HCT116 (cell line): ENCODE measurements at regions not wholly inside any gene's neighbourhood (a gene's known extent, or its start where the extent isn't known, plus 50 kb on each side); places are given as distances from the start of the nearest gene placed in this dataset.

Source experiments
- ATAC-seq: fragments of 200-7000 bp; cut with Tn5 transposase; 2 replicates; pipeline ENCODE4 v1.9.1; 2020; ENCODE audit warnings: mild to moderate bottlenecking, moderate library complexity
- BruUV-seq: library from RNA; stranded (reverse); fragments of 400-500 nt; replicated peaks from 2 replicates; lab custom pipeline; 2021; lab: Mats Ljungman, UMichigan
- CTCF ChIA-PET: fragments of 300-600 bp; sonication (Branson Sonifier 250); formaldehyde crosslinking; loops from one replicate; lab custom pipeline; 2021; ENCODE audit warnings: antibody characterized with exemption; lab: Charles Lee
- POLR2A ChIA-PET: fragments of 300-600, 350-600 bp; sonication (Branson Sonifier 250); formaldehyde crosslinking; loops from one replicate; lab custom pipeline; 2021; ENCODE audit warnings: antibody characterized with exemption; lab: Charles Lee
- RAD21 ChIA-PET, 2 experiments: fragments of 300-600 bp; sonication (Branson Sonifier 250); formaldehyde crosslinking; loops; one replicate each; lab custom pipeline; 2023; ENCODE audit warnings: low total read pairs in 2 of 2; ENCODE audit not compliant: uncharacterized antibody in 2 of 2, unreplicated experiment in 2 of 2, low non-redundant PET in 1 of 2; lab: Charles Lee
- DNase-seq: peaks from one replicate; pipeline ENCODE4 v3.0.0-alpha.2; 2010; ENCODE audit warnings: low read depth, low spot score
- H2AFZ ChIP-seq: fragments of 200-600 bp; shearing (Covaris generic), sonication (generic); 2 replicates; pipeline ENCODE4 v1.6.1; 2017; ENCODE audit warnings: low read depth, mixed run types, mixed read lengths, antibody characterized with exemption, low read length; ENCODE audit not compliant: poor library complexity, severe bottlenecking
- H3K27ac ChIP-seq: 2 replicates; pipeline ENCODE4 v1.5.1; 2012; ENCODE audit warnings: low read depth, low read length
- H3K27me3 ChIP-seq: fragments of 200-600 bp; sonication (generic); 2 replicates; pipeline ENCODE4 v1.6.1; 2016; ENCODE audit warnings: mixed run types, low read length, mixed read lengths; ENCODE audit not compliant: insufficient read depth
- H3K36me3 ChIP-seq, 2 experiments: fragments of 200-500 bp in 1 of 2; fragments of 200-600 bp in 1 of 2; sonication (Bioruptor generic) in 1 of 2; sonication (generic) in 1 of 2; 2 replicates each; pipeline versions ENCODE4 v1.5.1 to v1.6.1; 2014 to 2016; ENCODE audit warnings: low read length in 2 of 2, inconsistent platforms in 1 of 2, mixed read lengths in 1 of 2, mixed run types in 1 of 2; ENCODE audit not compliant: insufficient read depth in 2 of 2, control insufficient read depth in 1 of 2
- H3K4me1 ChIP-seq, 2 experiments: fragments of 200-600 bp in 1 of 2; sonication (generic) in 1 of 2; 2 replicates each; pipeline versions ENCODE4 v1.5.1 to v1.6.1; 2012 to 2017; ENCODE audit warnings: low read length in 2 of 2, inconsistent platforms in 1 of 2, mild to moderate bottlenecking in 1 of 2, mixed read lengths in 1 of 2, mixed run types in 1 of 2, moderate library complexity in 1 of 2; ENCODE audit not compliant: insufficient read depth in 2 of 2, control insufficient read depth in 1 of 2
- H3K4me2 ChIP-seq: fragments of 200-600 bp; sonication (generic); 2 replicates; pipeline ENCODE4 v1.6.1; 2017; ENCODE audit warnings: mixed run types, low read length, mixed read lengths
- H3K4me3 ChIP-seq, 2 experiments: fragments of 200-600 bp in 1 of 2; sonication (generic) in 1 of 2; replicated peaks in 1 of 2; 2 replicates each; pipeline ENCODE4 v1.5.1; 2011 to 2016; ENCODE audit warnings: low read length in 2 of 2, control low read depth in 1 of 2, low read depth in 1 of 2, mild to moderate bottlenecking in 1 of 2, mixed read lengths in 1 of 2, mixed run types in 1 of 2
- H3K79me2 ChIP-seq: fragments of 200-600 bp; sonication (generic); 2 replicates; pipeline ENCODE4 v1.6.1; 2017; ENCODE audit warnings: mild to moderate bottlenecking, mixed run types, low read length, moderate library complexity, mixed read lengths; ENCODE audit not compliant: insufficient read depth
- H3K9ac ChIP-seq: fragments of 200-600 bp; sonication (generic); 2 replicates; pipeline ENCODE4 v1.6.1; 2016; ENCODE audit warnings: low read length, mixed read lengths
- H3K9me2 ChIP-seq: fragments of 200-600 bp; sonication (generic), shearing (Covaris generic); 2 replicates; pipeline ENCODE4 v1.6.1; 2017; ENCODE audit warnings: mixed run types, mild to moderate bottlenecking, moderate library complexity; ENCODE audit not compliant: insufficient read depth
- H3K9me3 ChIP-seq, 2 experiments: fragments of 200-500 bp in 1 of 2; fragments of 200-600 bp in 1 of 2; sonication (Bioruptor generic) in 1 of 2; sonication (generic) in 1 of 2; 2 replicates each; pipeline ENCODE4 v1.6.1; 2014 to 2017; ENCODE audit warnings: low read length in 2 of 2, mixed read lengths in 2 of 2, inconsistent platforms in 1 of 2, low read depth in 1 of 2, mild to moderate bottlenecking in 1 of 2, mixed run types in 1 of 2, moderate library complexity in 1 of 2; ENCODE audit not compliant: control insufficient read depth in 1 of 2, insufficient read depth in 1 of 2
- H4K20me1 ChIP-seq: fragments of 200-600 bp; sonication (generic), shearing (Covaris generic); 2 replicates; pipeline ENCODE4 v1.6.1; 2017; ENCODE audit warnings: mixed run types, mild to moderate bottlenecking, moderate library complexity; ENCODE audit not compliant: insufficient read depth
- ATF3 ChIP-seq: IDR thresholded peaks from 2 replicates; pipeline ENCODE4 v1.6.1; 2012
- ELF1 ChIP-seq: IDR thresholded peaks from 2 replicates; pipeline ENCODE4 v1.6.1; 2012; ENCODE audit warnings: low read depth, borderline replicate concordance
- EZH2 ChIP-seq: fragments of 200-600 bp; sonication (generic); IDR thresholded peaks from 2 replicates; pipeline ENCODE4 v1.6.1; 2017; ENCODE audit warnings: antibody characterized with exemption, mixed run types
- FOSL1 ChIP-seq: IDR thresholded peaks from 2 replicates; pipeline ENCODE4 v1.6.1; 2012; ENCODE audit warnings: low read depth
- JUND ChIP-seq: IDR thresholded peaks from 2 replicates; pipeline ENCODE4 v1.6.1; 2012
- MAX ChIP-seq: IDR thresholded peaks from 2 replicates; pipeline ENCODE4 v1.6.1; 2012
- POLR2A ChIP-seq: IDR thresholded peaks from 2 replicates; pipeline ENCODE4 v1.7.0; 2011; ENCODE audit warnings: borderline replicate concordance; ENCODE audit not compliant: insufficient read depth, insufficient read length; ENCODE audit errors: extremely low read depth
- SP1 ChIP-seq: IDR thresholded peaks from 2 replicates; pipeline ENCODE4 v1.6.1; 2012; ENCODE audit warnings: low read depth
- TCF7L2 ChIP-seq: IDR thresholded peaks from 2 replicates; pipeline ENCODE4 v1.7.0; 2011; ENCODE audit warnings: borderline replicate concordance, inconsistent platforms; ENCODE audit not compliant: insufficient read depth, insufficient read length; ENCODE audit errors: extremely low read depth
- YY1 ChIP-seq: IDR thresholded peaks from 2 replicates; pipeline ENCODE4 v1.6.1; 2011; ENCODE audit warnings: low read length, low read depth, moderate library complexity, mild to moderate bottlenecking; ENCODE audit not compliant: insufficient replicate concordance; ENCODE audit errors: extremely low read depth
- ZBTB33 ChIP-seq: IDR thresholded peaks from 2 replicates; pipeline ENCODE4 v1.6.1; 2011; ENCODE audit warnings: mild to moderate bottlenecking, low read length, moderate library complexity; ENCODE audit not compliant: insufficient replicate concordance; ENCODE audit errors: extremely low read depth
- ZFX ChIP-seq: fragments of 450-650 bp; IDR thresholded peaks from 2 replicates; pipeline ENCODE4 v1.6.1; 2017
- ZNF274 ChIP-seq: fragments of 200-500 bp; sonication (Bioruptor generic); IDR thresholded peaks from 2 replicates; pipeline ENCODE4 v1.6.1; 2014; ENCODE audit warnings: mild to moderate bottlenecking, low read depth, low read length, inconsistent platforms
- intact Hi-C: fragments of 100-400 bp; cut with micrococcal nuclease; formaldehyde crosslinking; loops from 2 replicates; pipeline ENCODE4 v1.10.0; 2022

- Histone ChIP-seq H3K9me2 (no peaks in the 10 kb centered on the region; the same call in 1 of the 2 replicates), H4K20me1 (no peaks in the 10 kb centered on the region), H2AFZ (no peak overlapping the region), H3K4me1 (no peaks in the 10 kb centered on the region), H3K4me2 (no peak overlapping the region), H3K36me3 (no peaks in the 10 kb centered on the region), H3K27me3 (no peaks in the 10 kb centered on the region), H3K9ac (no peak overlapping the region), H3K9me3 (no peaks in the 10 kb centered on the region), H3K4me3 (no peak overlapping the region), H3K27ac (no peak overlapping the region), H3K79me2 (no peaks in the 10 kb centered on the region)
- ChIA-PET CTCF (no interaction called here), POLR2A (no interaction called here), RAD21 (no interaction called here)
- intact Hi-C loops, result no loop called here
- TF ChIP-seq POLR2A, result no peak
- no peak for TF ChIP-seq TCF7L2
- TF ChIP-seq YY1, result no peak
- no peak for TF ChIP-seq JUND
- TF ChIP-seq EZH2, result no peak
- no peak for TF ChIP-seq ZBTB33
- TF ChIP-seq ATF3, result no peak
- no peak for TF ChIP-seq ELF1
- TF ChIP-seq MAX, result no peak
- TF ChIP-seq ZNF274, result no peak
- TF ChIP-seq FOSL1, result no peak
- TF ChIP-seq ZFX, result no peak
- no peak for TF ChIP-seq SP1
- no peak for ATAC-seq
- no peak for DNase-seq
- BruUV-seq, result no TSS peak
These were observed 407.4 kb downstream of the PLA2G4A start for GRCh38 chr1:187236199-187236598.
